ENCODE measurements at regions not wholly inside any gene's neighbourhood (a gene's known extent, or its start where the extent isn't known, plus 50 kb on each side); places are given as distances from the start of the nearest gene placed in this dataset.

- H3K4me1 ChIP-seq: no peaks in the 10 kb centered on the region
- H3K9me3 ChIP-seq: no peaks in the 10 kb centered on the region
- DNase-seq (no peak), ATAC-seq (no peak)
- TF ChIP-seq, protein P1, sequence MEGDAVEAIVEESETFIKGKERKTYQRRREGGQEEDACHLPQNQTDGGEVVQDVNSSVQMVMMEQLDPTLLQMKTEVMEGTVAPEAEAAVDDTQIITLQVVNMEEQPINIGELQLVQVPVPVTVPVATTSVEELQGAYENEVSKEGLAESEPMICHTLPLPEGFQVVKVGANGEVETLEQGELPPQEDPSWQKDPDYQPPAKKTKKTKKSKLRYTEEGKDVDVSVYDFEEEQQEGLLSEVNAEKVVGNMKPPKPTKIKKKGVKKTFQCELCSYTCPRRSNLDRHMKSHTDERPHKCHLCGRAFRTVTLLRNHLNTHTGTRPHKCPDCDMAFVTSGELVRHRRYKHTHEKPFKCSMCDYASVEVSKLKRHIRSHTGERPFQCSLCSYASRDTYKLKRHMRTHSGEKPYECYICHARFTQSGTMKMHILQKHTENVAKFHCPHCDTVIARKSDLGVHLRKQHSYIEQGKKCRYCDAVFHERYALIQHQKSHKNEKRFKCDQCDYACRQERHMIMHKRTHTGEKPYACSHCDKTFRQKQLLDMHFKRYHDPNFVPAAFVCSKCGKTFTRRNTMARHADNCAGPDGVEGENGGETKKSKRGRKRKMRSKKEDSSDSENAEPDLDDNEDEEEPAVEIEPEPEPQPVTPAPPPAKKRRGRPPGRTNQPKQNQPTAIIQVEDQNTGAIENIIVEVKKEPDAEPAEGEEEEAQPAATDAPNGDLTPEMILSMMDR (IDR thresholded peaks at IDR 0.05): no peak
- no peak overlapping the region for H3K27ac ChIP-seq
- intact Hi-C loops (cut with DNase I): no loop called here
- no peaks in the 10 kb centered on the region for H3K36me3 ChIP-seq
- no peaks in the 10 kb centered on the region for H3K27me3 ChIP-seq
- no peak overlapping the region for H3K4me3 ChIP-seq
Measured at GRCh38 chr12:89838833-89839232, 130.2 kb upstream of the ATP2B1 start.

- TF ChIP-seq, protein P1 (IDR thresholded peaks at IDR 0.05): no peak
- ATAC-seq: no peak
- Histone ChIP-seq H3K4me1 (no peaks in the 10 kb centered on the region), H3K27ac (no peak overlapping the region), H3K27me3 (no peaks in the 10 kb centered on the region), H3K36me3 (no peaks in the 10 kb centered on the region), H3K9me3 (no peaks in the 10 kb centered on the region), H3K4me3 (no peak overlapping the region)
- no peak for DNase-seq
- intact Hi-C loops (cut with DNase I): no loop called here
Measured at GRCh38 chr12:89836026-89836425, 127.4 kb upstream of the ATP2B1 start.

DNA sequence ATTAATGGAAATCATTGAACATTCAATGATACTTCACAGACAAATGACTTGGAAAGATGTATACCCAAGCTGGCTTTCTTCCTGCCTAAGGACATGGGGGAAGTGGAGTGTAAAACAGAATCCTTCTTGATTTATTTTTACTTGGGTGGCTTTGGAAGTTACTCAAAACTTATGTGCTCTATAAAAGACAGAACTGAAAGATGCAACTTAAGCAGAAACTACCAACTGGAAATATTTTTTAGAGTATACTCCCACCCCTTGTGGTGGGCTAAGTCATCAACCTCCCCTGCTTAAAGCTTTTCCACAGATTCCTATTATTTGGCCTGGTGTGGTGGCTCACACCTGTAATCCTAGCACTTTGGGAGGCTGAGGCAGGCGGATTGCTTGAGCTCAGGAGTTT lies 126.0 kb upstream of the ATP2B1 start:
- TF ChIP-seq, protein P1 (IDR thresholded peaks at IDR 0.05): no peak
- intact Hi-C loops (cut with DNase I): no loop called here
- Histone ChIP-seq H3K27ac (no peak overlapping the region), H3K36me3 (no peaks in the 10 kb centered on the region), H3K9me3 (no peaks in the 10 kb centered on the region), H3K4me3 (no peak overlapping the region), H3K4me1 (no peaks in the 10 kb centered on the region), H3K27me3 (no peaks in the 10 kb centered on the region)
- DNase-seq: no peak
- no peak for ATAC-seq

DNA sequence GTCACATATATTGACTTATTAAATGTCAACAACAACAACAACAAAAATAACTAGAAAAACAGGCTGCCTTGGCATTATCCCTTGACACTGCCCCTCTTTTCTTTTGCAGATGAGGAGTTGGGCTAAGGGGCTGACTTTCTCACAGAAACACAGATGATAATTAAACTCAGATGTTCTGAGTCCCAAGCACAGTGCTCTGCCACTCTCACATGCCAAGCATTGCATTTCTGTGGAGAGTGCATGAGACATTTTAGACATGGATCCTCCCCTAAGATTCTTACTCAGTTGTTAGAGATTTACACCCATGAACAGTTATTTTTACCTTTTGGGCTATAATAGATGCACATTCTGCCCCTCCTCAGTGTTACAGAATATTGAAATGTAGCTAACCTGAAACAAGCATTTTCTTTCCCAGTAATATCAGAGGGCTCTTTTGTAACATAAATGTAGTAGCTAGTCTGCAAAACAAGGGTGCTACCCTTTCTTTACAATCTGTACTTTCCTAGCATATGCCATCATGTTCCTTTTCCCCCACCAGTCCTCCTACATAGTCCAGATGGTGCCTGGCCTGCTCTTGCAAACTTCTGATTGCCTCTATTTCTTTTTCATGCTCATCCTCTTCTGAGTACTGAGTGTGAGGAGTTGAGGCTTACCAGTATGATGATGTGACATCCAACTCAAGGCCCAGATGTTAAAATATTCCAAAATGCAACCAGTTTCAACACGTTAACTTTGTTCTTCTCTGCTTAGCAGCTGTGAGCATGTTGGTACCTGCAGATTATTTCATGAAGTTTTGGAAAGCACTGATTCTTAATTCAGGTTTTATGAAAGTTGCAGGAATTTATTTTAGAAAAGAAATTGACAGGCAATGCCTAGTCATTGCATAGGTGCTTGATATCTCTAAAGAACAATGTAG lies 125.0 kb upstream of the ATP2B1 start:
- no peaks in the 10 kb centered on the region for H3K36me3 ChIP-seq
- intact Hi-C loops (cut with DNase I): no loop called here
- no peak overlapping the region for H3K4me3 ChIP-seq
- no peaks in the 10 kb centered on the region for H3K4me1 ChIP-seq
- H3K27me3 ChIP-seq: no peaks in the 10 kb centered on the region
- no peaks in the 10 kb centered on the region for H3K9me3 ChIP-seq
- TF ChIP-seq, protein P1 (IDR thresholded peaks at IDR 0.05): no peak
- no peak for ATAC-seq
- H3K27ac ChIP-seq: no peak overlapping the region
- DNase-seq: no peak

- no peaks in the 10 kb centered on the region for H3K36me3 ChIP-seq
- TF ChIP-seq, protein P1 (IDR thresholded peaks at IDR 0.05): no peak
- H3K27ac ChIP-seq: no peak overlapping the region
- no peak for ATAC-seq
- intact Hi-C loops (cut with DNase I): no loop called here
- no peak for DNase-seq
- H3K4me1 ChIP-seq: no peaks in the 10 kb centered on the region
- H3K4me3 ChIP-seq: no peak overlapping the region
- H3K27me3 ChIP-seq: no peaks in the 10 kb centered on the region
- no peaks in the 10 kb centered on the region for H3K9me3 ChIP-seq
Measured at GRCh38 chr12:89832336-89832735, 123.7 kb upstream of the ATP2B1 start.

Measured in left lung (tissue), 4 donors.